ENCODE measurements at regions not wholly inside any gene's neighbourhood (a gene's known extent, or its start where the extent isn't known, plus 50 kb on each side); places are given as distances from the start of the nearest gene placed in this dataset.
"Not testable (repeated sequence)": the region's sequence is repeated elsewhere in the genome, so short reads cannot be mapped to it uniquely, and the experiment has no call there.

DNA sequence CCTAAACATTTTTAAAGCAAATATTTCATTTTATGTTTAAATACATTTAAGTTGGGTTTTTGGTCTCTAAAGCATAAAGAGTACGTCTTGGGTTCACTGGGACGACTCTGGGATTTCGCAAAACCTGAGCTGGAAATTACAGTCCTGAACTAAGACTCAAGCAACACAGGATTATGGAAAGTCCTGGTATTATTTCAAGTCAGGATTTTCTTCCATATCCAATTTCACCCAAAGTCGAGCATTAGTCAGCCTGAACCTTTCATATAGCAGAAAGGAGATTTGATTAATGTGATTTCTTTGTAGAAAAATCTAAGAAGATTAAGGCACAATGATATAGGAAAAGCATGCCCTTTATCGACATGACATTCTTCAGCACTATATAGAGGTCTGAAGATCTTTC lies 100.0 kb downstream of the MTERF1 start:
- CTCF ChIA-PET, result interaction anchor here (0.7 kb wide), 1 partner anchor 73 kb away, joined by 3 read pairs; no protein-coding TSS in a partner anchor
- Mint-ChIP-seq H3K4me1 (no peaks in the 10 kb centered on the region), H3K27me3 (no peaks in the 10 kb centered on the region), H3K4me3 (no peak overlapping the region), H3K36me3 (no peaks in the 10 kb centered on the region), H3K27ac (no peak overlapping the region), H3K9me3 (no peaks in the 10 kb centered on the region)
- DNase-seq, result no peak

DNA sequence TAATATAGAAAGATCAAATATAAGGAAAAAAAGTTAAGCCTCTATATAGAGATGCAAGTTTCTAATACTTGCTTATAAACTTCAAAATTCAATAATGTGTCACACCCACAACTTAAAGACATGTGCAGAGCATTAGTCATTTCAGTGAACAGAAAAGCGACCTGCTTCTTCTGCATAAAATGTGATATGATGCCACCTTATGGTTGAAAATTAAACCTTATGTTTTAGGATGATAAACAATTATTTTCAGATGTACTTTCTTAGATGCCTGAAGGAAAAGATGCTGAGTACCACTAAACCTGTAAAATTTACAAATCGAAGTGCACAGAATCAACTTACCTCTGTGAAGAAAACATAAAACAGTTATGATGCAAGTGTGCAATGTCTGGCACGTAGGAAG lies 96.0 kb downstream of the MTERF1 start:
- no peak overlapping the region for H3K4me3 Mint-ChIP-seq
- H3K9me3 Mint-ChIP-seq, result no peaks in the 10 kb centered on the region
- CTCF ChIA-PET, result no interaction called here
- DNase-seq, result no peak
- H3K36me3 Mint-ChIP-seq, result no peaks in the 10 kb centered on the region
- H3K27me3 Mint-ChIP-seq, result no peaks in the 10 kb centered on the region
- no peak overlapping the region for H3K27ac Mint-ChIP-seq
- H3K4me1 Mint-ChIP-seq, result no peaks in the 10 kb centered on the region

DNA sequence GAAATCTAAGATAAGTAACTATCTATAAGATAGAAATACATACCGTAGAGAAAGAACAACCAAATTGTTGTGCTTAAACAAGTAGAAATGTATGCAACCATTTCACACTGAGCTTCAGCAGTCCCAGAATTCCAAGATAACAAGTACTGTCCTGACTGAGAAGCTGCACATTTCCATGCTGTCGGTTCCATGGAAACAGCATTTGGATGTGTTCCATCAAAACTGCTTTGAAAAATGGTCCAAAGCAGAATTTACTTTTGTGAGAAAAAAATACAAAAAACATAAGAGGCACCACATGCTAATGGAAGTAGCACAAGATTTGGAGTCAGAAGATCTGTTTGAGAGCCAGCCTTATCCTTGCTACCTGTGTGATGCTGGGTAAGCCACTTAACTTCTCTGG lies 92.6 kb downstream of the MTERF1 start:
- CTCF ChIA-PET, result no interaction called here
- no peaks in the 10 kb centered on the region for H3K9me3 Mint-ChIP-seq

DNA sequence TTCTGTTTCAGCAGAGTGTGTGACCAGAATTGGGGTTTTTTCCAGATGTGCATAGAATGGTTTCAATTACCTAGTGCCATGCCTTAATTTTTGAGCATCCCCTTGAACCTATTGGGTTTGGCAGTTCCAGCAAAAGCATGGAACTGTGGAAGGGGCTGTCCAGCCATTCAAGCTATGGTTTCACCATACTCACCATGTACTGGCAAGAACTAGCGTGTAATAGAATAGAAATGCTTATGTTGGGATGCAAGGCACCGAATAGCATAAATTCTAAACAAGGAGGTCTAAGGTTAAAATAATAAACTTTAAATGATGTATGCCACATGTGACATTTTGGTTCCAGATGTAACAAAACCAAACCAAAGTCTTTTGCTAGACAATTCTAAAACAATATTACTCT lies 91.4 kb downstream of the MTERF1 start:
- H3K4me3 Mint-ChIP-seq, result no peak overlapping the region
- CTCF ChIA-PET, result no interaction called here

More for the DNA sequence above, 92.6 kb downstream of the MTERF1 start:
- H3K4me3 Mint-ChIP-seq, result no peak overlapping the region
- H3K4me1 Mint-ChIP-seq, result no peaks in the 10 kb centered on the region
- no peaks in the 10 kb centered on the region for H3K36me3 Mint-ChIP-seq
- no peak for DNase-seq
- no peak overlapping the region for H3K27ac Mint-ChIP-seq
- H3K27me3 Mint-ChIP-seq, result no peaks in the 10 kb centered on the region

DNA sequence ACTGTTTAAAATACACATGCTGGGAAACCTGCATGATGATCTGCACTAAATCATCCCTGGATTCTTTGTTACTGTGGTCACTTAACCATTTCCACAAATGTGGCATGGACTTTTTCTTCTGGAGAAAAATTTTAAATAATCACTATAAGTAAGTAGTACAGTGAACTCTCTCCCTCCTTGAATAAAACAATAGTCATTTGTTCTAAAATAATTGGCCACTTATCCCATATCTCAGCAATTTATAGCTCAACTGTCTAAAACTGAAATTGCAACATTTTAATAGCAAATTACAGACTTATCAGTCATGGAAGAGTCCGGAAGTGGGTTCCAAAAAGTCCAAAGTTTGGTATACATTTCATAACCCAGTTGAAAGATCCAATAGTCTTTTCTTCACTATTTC lies 90.9 kb downstream of the MTERF1 start:
- no peak overlapping the region for H3K4me3 Mint-ChIP-seq
- DNase-seq, result no peak
- H3K9me3 Mint-ChIP-seq, result no peaks in the 10 kb centered on the region
- CTCF ChIA-PET, result no interaction called here
- no peaks in the 10 kb centered on the region for H3K27me3 Mint-ChIP-seq
- no peak overlapping the region for H3K27ac Mint-ChIP-seq
- no peaks in the 10 kb centered on the region for H3K36me3 Mint-ChIP-seq
- no peaks in the 10 kb centered on the region for H3K4me1 Mint-ChIP-seq

More for the DNA sequence above, 91.4 kb downstream of the MTERF1 start:
- Mint-ChIP-seq H3K4me1 (no peaks in the 10 kb centered on the region), H3K27ac (no peak overlapping the region), H3K9me3 (no peaks in the 10 kb centered on the region), H3K27me3 (no peaks in the 10 kb centered on the region), H3K36me3 (no peaks in the 10 kb centered on the region)
- no peak for DNase-seq

DNA sequence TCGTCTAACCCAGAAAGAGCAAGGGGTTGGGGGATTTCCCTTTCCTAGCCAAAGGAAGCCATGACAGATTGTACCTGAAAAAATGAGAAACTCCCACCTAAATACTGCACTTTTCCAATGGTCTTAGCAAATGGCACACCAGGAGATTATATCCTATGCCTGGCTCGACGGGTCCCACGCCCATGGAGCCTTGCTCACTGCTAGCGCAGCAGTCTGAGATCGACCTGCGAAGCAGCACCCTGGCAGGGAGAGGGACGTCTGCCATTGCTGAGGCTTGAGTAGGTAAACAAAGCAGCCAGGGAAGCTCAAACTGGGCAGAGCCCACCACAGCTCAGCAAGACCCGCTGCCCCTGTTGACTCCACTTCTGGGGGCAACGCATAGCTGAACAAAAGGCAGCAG lies 89.9 kb downstream of the MTERF1 start:
- CTCF ChIA-PET, H3K4me3 Mint-ChIP-seq, H3K9me3 Mint-ChIP-seq, DNase-seq, H3K4me1 Mint-ChIP-seq, H3K27me3 Mint-ChIP-seq, H3K27ac Mint-ChIP-seq, H3K36me3 Mint-ChIP-seq: not testable (repeated sequence)

DNA sequence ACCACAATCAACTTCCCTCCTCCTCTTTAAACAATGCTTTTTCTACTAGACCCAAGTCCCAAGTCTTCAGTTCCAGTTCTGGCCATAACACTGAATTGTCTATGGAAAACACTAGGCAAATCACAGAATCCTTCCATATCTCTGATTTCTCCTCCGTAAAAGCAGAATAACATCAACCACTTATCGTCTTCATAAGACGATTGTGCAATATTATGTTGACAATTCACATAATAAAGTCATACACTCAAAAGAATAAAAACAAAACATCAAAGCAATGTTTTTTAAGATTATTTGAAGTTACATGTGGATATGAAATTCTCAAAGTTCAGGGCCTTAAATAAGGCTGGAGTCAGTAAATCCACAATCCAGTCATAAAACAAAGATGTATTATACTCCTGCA lies 84.4 kb downstream of the MTERF1 start:
- no peaks in the 10 kb centered on the region for H3K36me3 Mint-ChIP-seq
- CTCF ChIA-PET, result no interaction called here
- no peaks in the 10 kb centered on the region for H3K27me3 Mint-ChIP-seq
- H3K9me3 Mint-ChIP-seq, result no peaks in the 10 kb centered on the region
- H3K27ac Mint-ChIP-seq, result no peak overlapping the region
- no peak overlapping the region for H3K4me3 Mint-ChIP-seq
- no peak for DNase-seq
- no peaks in the 10 kb centered on the region for H3K4me1 Mint-ChIP-seq

DNA sequence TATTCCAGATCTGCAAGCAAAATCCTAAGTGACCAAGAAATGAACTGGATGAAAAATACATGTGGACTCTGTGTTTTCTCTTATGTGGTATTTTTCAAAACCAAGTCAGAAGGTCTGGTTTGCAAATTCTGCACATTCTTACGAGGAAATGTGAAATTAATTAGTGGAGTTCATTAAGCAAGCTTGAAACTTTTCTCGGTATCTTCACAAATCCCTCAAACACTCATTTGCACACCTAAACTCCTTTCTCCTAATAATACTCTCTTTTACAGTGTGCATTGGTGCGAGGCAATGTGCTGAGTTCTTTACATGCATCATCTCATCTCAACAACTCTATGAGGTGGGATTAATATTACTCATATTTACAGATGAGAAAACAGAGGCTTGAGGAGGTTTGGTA lies 82.1 kb downstream of the MTERF1 start:
- no peaks in the 10 kb centered on the region for H3K27me3 Mint-ChIP-seq
- H3K4me3 Mint-ChIP-seq, result no peak overlapping the region
- H3K27ac Mint-ChIP-seq, result no peak overlapping the region
- no peaks in the 10 kb centered on the region for H3K4me1 Mint-ChIP-seq
- H3K36me3 Mint-ChIP-seq, result no peaks in the 10 kb centered on the region
- no peaks in the 10 kb centered on the region for H3K9me3 Mint-ChIP-seq
- DNase-seq, result no peak
- CTCF ChIA-PET, result no interaction called here

DNA sequence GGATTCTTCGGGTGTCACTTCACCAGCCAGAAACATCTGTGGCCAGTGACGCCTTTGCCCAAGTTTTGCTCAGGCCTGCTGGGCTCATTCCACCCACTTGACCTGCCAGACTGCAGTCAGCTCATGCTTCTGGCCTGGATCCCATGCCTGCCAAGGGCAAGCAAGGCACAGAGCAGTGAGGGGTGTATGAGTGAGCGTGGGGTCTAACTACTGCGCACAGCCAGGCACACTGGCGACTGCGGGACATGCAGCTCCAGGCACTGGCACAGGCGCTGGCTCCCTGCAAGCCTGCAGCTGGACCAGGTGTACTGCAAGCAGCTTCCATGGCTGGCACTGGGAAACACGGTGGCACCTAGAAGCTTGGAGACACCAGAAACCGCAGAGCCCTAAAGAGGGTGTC lies 80.1 kb downstream of the MTERF1 start:
- H3K36me3 Mint-ChIP-seq, result no peaks in the 10 kb centered on the region
- no peaks in the 10 kb centered on the region for H3K4me1 Mint-ChIP-seq
- DNase-seq, result no peak
- CTCF ChIA-PET, result no interaction called here
- H3K27me3 Mint-ChIP-seq, result no peaks in the 10 kb centered on the region
- H3K9me3 Mint-ChIP-seq, result no peaks in the 10 kb centered on the region
- H3K27ac Mint-ChIP-seq, result no peak overlapping the region
- no peak overlapping the region for H3K4me3 Mint-ChIP-seq

DNA sequence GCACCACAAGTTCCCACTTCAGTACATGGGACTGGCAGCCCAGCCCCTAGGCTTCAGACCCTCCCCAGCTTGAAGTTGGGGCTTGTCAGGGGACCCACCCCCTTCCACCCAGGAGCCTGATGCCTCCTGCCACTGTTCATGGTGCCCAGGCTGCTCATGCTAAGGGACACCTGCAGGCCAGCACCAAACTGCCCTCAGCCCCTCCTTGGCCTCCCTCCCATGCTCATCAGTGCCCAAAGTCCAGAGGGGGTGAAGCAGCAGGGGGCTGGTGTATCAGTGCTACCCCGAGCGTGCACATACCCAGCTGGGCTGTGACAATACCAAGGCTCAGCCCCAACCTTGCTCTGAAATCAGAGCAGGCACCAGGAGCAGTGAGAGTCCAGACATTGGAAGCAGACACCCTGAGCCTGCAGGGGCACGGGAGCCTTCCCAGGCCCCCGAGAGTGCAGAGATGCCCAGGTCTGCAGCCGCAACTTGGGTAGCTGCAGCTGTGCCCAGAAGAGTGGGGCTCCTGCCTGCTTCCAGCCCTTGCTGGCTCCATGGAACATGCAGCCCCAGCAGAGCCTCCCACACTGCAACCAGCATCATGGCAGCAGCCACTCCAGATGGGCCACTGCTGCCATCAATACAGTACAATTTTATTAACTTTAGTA lies 79.0 kb downstream of the MTERF1 start:
- no peak overlapping the region for H3K4me3 Mint-ChIP-seq
- H3K27me3 Mint-ChIP-seq, result no peaks in the 10 kb centered on the region
- no peak overlapping the region for H3K27ac Mint-ChIP-seq
- no peaks in the 10 kb centered on the region for H3K9me3 Mint-ChIP-seq
- no peaks in the 10 kb centered on the region for H3K4me1 Mint-ChIP-seq
- no peaks in the 10 kb centered on the region for H3K36me3 Mint-ChIP-seq
- DNase-seq, result no peak
- CTCF ChIA-PET, result no interaction called here

DNA sequence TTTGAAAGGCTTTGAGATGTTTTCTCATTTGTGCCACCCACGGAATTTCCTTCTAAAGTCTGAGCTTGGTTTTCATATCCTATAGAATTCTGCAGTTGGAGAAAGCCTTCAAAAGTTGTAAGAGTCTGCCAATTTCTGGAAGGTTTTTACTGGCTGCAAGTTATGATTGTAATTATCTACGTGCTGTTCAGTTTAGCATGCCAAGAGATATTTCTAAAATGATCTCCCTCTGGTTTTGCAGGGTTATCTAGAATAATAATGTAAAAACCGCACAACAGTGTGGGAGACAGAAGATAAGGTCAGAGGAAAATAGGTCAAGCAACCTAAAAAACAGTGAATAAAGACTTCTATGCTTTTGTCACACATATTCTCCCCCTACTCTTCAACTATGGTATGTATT lies 69.3 kb downstream of the MTERF1 start:
- Mint-ChIP-seq H3K27ac (no peak overlapping the region), H3K27me3 (no peaks in the 10 kb centered on the region)
- CTCF ChIA-PET, result no interaction called here

DNA sequence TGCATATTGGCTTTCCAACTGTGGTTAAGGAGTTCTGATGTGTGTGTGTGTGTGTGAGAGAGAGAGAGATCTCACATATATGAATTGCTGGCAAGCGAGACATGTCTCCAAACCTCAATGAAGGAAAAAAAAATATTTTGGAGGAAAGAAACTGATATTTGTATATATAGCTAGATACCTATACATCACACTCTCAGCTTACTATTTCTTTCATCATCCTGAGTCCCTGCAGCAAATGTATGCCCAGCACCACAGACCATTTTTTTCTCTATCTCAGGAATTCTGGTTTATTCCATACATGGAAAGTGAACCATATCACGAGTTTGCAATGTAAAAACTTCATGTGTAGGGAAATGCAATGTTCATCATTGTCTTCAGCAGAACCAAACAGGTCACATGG lies 68.9 kb downstream of the MTERF1 start:
- H3K27me3 Mint-ChIP-seq, result no peaks in the 10 kb centered on the region
- CTCF ChIA-PET, result interaction anchor here (0.7 kb wide), 1 partner anchor 585 kb away, joined by 3 read pairs; no protein-coding TSS in a partner anchor
- no peak overlapping the region for H3K4me3 Mint-ChIP-seq
- no peaks in the 10 kb centered on the region for H3K36me3 Mint-ChIP-seq
- H3K4me1 Mint-ChIP-seq, result no peaks in the 10 kb centered on the region
- no peaks in the 10 kb centered on the region for H3K9me3 Mint-ChIP-seq
- H3K27ac Mint-ChIP-seq, result no peak overlapping the region
- no peak for DNase-seq

More for the DNA sequence above, 69.3 kb downstream of the MTERF1 start:
- Mint-ChIP-seq H3K4me3 (no peak overlapping the region), H3K4me1 (no peaks in the 10 kb centered on the region), H3K36me3 (no peaks in the 10 kb centered on the region), H3K9me3 (no peaks in the 10 kb centered on the region)
- no peak for DNase-seq

DNA sequence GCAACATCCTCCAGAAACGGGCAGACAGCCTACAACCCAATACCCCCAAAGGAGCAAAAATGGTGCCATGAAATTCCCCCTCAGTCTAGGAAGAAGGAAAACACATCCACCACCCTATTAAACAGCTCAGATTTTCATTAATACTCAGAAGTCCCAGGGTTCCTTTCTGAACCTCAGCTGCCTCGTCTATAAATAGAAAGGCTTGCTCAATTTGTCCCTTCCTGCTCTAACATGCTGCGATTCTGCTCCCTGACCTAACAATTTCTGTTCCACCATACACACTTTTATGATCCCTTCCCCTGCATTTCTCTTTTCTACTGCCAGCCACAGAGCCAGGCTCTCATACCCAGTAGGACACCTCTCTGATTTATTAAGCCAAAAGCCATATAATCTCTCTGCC lies 68.1 kb downstream of the MTERF1 start:
- Mint-ChIP-seq H3K36me3 (no peaks in the 10 kb centered on the region), H3K4me1 (no peaks in the 10 kb centered on the region), H3K9me3 (no peaks in the 10 kb centered on the region), H3K27ac (no peak overlapping the region), H3K27me3 (no peaks in the 10 kb centered on the region), H3K4me3 (no peak overlapping the region)
- no peak for DNase-seq
- CTCF ChIA-PET, result interaction anchor here (0.7 to 0.8 kb wide), 2 partner anchors 11 to 585 kb away, joined by 3 read pairs; no protein-coding TSS in a partner anchor

DNA sequence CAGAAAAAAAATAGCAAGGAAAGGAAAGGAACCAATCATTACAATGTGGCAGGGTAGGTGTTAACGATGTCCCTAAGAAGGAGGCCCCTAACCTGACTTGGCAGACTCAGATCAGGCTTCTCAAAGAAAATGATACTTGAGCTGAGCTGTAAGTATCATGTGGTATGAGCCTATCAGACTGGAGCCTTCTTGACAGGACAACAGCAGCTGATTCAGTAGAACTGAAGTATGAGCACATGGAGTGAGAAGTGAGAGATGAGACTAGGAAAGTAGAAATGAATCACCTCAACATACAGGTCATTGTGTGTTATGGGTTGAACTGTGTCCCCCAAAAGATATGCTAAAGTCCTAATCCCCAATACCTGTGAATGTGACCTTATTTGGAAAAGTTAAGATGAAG lies 66.3 kb downstream of the MTERF1 start:
- no peaks in the 10 kb centered on the region for H3K4me1 Mint-ChIP-seq
- H3K9me3 Mint-ChIP-seq, result no peaks in the 10 kb centered on the region
- CTCF ChIA-PET, result no interaction called here
- no peak overlapping the region for H3K27ac Mint-ChIP-seq
- H3K4me3 Mint-ChIP-seq, result no peak overlapping the region
- no peak for DNase-seq
- no peaks in the 10 kb centered on the region for H3K27me3 Mint-ChIP-seq
- H3K36me3 Mint-ChIP-seq, result no peaks in the 10 kb centered on the region

All from activated naive CD4-positive, alpha-beta T cell treated with anti-CD3 and anti-CD28 coated beads, Interleukin-2, amount 10 ng/mL, durations not matched to agents 7 days and 5 days (primary cell).